Upper lobe of right lung (tissue), 1 donor: ENCODE measurements at regions not wholly inside any gene's neighbourhood (a gene's known extent, or its start where the extent isn't known, plus 50 kb on each side); places are given as distances from the start of the nearest gene placed in this dataset.

ENCODE experiments used
- ATAC-seq: fragments of 200-7000 bp; cut with Tn5 transposase; one replicate; pipeline ENCODE4 v1.9.1; 2020; ENCODE audit warnings: mild to moderate bottlenecking, moderate library complexity
- DNase-seq: peaks from one replicate; pipeline ENCODE4 v3.0.0-alpha.2; 2020
- H3K27ac ChIP-seq: fragments of 200-600 bp; one replicate; pipeline ENCODE4 v1.8.0; 2022
- H3K27me3 ChIP-seq: fragments of 200-600 bp; one replicate; pipeline ENCODE4 v1.8.0; 2022; ENCODE audit warnings: mild to moderate bottlenecking
- H3K36me3 ChIP-seq: fragments of 200-600 bp; one replicate; pipeline ENCODE4 v1.8.0; 2022
- H3K4me1 ChIP-seq: fragments of 200-600 bp; one replicate; pipeline ENCODE4 v1.8.0; 2022
- H3K4me3 ChIP-seq: fragments of 200-600 bp; one replicate; pipeline ENCODE4 v1.8.0; 2022; ENCODE audit warnings: mild to moderate bottlenecking
- H3K9me3 ChIP-seq: fragments of 200-600 bp; one replicate; pipeline ENCODE4 v1.8.0; 2022
- intact Hi-C: fragments of 100-400 bp; cut with DNase I; formaldehyde crosslinking; loops from one replicate; pipeline ENCODE4 v1.11.0; 2022
- TF ChIP-seq, protein P1 (sequence below): fragments of 200-600 bp; IDR thresholded peaks from one replicate; pipeline ENCODE4 v1.8.0; 2022; ENCODE audit warnings: antibody characterized with exemption
- donor health status: DM: no; HTN: yes; CAD: no; lungs with severe emphysema.

DNA sequence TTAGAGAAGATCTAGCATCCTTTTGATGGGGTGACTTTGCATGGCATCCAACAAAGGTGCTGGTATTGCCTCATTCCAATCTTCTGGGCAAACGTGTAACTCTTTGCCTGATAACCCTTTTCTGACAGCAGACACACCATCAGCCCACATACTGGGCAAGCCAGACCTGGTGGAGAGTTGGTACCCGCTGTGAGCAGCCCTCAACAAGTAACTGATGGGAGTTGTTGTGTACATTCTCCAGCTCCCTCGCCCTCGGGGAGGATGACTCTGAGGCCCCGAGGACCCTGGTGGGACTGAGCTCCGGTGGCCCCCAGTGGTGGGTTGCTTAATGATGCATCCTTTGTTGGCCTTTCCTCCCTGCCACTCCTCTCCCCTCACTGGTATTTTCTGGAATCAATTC lies 102.4 kb upstream of the SLC6A11 start:
- no peak for ATAC-seq
- intact Hi-C loops, result no loop called here
- TF ChIP-seq, protein P1, sequence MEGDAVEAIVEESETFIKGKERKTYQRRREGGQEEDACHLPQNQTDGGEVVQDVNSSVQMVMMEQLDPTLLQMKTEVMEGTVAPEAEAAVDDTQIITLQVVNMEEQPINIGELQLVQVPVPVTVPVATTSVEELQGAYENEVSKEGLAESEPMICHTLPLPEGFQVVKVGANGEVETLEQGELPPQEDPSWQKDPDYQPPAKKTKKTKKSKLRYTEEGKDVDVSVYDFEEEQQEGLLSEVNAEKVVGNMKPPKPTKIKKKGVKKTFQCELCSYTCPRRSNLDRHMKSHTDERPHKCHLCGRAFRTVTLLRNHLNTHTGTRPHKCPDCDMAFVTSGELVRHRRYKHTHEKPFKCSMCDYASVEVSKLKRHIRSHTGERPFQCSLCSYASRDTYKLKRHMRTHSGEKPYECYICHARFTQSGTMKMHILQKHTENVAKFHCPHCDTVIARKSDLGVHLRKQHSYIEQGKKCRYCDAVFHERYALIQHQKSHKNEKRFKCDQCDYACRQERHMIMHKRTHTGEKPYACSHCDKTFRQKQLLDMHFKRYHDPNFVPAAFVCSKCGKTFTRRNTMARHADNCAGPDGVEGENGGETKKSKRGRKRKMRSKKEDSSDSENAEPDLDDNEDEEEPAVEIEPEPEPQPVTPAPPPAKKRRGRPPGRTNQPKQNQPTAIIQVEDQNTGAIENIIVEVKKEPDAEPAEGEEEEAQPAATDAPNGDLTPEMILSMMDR, result no peak
- Histone ChIP-seq H3K4me3 (no peak overlapping the region), H3K4me1 (no peaks in the 10 kb centered on the region), H3K36me3 (no peaks in the 10 kb centered on the region), H3K27ac (no peak overlapping the region), H3K9me3 (no peaks in the 10 kb centered on the region), H3K27me3 (peaks cover 11% of the 10 kb centered on the region)
- no peak for DNase-seq

DNA sequence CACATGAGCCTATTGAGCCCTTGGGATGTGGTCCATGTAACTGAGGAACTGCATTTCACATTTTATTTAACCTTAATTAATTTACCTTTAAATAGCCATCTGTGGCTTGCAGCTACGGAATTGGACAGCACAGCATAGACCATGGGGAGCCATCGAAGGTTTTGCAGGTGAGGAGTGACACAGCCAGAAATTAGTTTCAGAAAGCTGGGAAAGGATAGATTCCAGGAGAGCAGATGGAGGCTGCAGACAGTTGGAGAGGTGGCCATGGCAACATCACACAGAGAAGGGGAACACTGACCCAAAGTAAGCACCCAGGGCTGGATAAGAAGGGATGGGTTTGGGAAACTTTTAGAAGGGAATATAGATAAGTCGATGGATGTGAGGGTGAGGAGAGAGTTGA lies 100.1 kb upstream of the SLC6A11 start:
- TF ChIP-seq, protein P1, result no peak
- H3K27me3 ChIP-seq, result no peaks in the 10 kb centered on the region
- intact Hi-C loops, result no loop called here
- ATAC-seq, result no peak
- no peak overlapping the region for H3K27ac ChIP-seq
- no peaks in the 10 kb centered on the region for H3K36me3 ChIP-seq
- H3K4me3 ChIP-seq, result no peak overlapping the region
- H3K9me3 ChIP-seq, result no peaks in the 10 kb centered on the region
- no peaks in the 10 kb centered on the region for H3K4me1 ChIP-seq
- no peak for DNase-seq

DNA sequence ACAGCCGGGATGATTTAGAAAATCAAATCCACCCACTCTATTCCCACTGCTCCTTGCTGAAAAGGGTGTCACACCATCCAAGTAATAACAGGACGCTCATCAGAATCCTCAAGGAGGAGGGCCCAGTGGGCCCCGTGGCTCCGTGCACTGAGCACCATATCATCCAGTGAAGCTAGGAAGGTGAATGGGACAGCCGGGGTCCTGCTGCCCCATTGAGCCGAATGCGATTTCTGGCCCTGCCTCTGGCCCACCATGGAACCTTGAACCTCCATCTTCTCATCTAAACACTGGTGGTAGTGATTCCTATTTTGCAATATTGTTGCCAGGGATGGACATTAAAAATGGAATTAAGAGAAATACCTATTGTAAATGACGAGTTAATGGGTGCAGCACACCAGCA lies 99.1 kb upstream of the SLC6A11 start:
- no peaks in the 10 kb centered on the region for H3K9me3 ChIP-seq
- TF ChIP-seq, protein P1, result no peak
- H3K4me1 ChIP-seq, result no peaks in the 10 kb centered on the region
- H3K27ac ChIP-seq, result no peak overlapping the region
- DNase-seq (no peak), ATAC-seq (no peak)
- H3K36me3 ChIP-seq, result no peaks in the 10 kb centered on the region
- H3K4me3 ChIP-seq, result no peak overlapping the region
- intact Hi-C loops, result no loop called here
- no peaks in the 10 kb centered on the region for H3K27me3 ChIP-seq

DNA sequence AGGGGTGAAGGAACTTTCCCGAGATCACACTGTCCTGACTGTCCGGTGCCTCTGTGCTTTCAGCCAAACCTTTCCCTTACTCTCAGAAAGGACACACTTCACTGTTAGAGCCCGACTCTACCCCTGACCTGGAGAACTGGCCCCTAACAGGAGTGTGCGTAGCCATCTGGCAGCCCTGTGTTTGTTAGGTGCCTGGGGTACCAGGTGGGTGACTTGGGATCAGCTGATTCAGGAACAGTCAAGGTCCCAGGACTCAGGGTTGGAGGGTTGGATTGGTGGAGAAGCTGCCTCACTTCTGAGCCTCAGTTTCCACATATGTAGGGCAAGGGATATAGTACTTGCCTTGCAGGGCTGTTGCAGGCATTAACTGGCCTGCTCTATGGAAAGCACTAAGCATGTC lies 98.3 kb upstream of the SLC6A11 start:
- TF ChIP-seq, protein P1, result no peak
- DNase-seq, result no peak
- intact Hi-C loops, result no loop called here

DNA sequence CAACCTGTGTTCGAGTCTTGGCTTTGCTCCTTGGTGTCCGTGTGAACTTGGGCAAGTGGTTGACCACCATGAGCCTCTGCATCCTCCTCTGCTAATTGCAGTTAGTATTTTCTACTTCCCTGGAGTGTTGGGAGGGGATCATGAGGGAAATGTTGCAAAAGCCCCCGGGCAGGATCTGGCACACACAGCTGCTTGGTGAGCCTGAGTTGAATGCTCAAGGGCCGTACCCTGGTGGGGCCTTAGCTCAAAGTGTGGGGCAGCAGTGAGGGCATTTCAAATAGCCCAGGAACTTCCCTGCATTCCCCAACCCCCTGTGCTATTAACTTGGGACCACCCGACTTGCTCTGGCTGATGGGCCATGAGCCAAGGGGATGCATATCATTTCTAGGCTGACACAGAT lies 94.9 kb upstream of the SLC6A11 start:
- H3K27me3 ChIP-seq, result no peaks in the 10 kb centered on the region
- intact Hi-C loops, result no loop called here
- no peaks in the 10 kb centered on the region for H3K36me3 ChIP-seq
- no peak for ATAC-seq
- no peaks in the 10 kb centered on the region for H3K9me3 ChIP-seq
- H3K27ac ChIP-seq, result no peak overlapping the region
- no peak overlapping the region for H3K4me3 ChIP-seq
- TF ChIP-seq, protein P1, result no peak
- DNase-seq, result no peak
- H3K4me1 ChIP-seq, result no peaks in the 10 kb centered on the region

More for the DNA sequence above, 98.3 kb upstream of the SLC6A11 start:
- ATAC-seq, result no peak
- no peak overlapping the region for H3K27ac ChIP-seq
- no peaks in the 10 kb centered on the region for H3K27me3 ChIP-seq
- no peak overlapping the region for H3K4me3 ChIP-seq
- H3K36me3 ChIP-seq, result no peaks in the 10 kb centered on the region
- H3K4me1 ChIP-seq, result no peaks in the 10 kb centered on the region
- no peaks in the 10 kb centered on the region for H3K9me3 ChIP-seq

DNA sequence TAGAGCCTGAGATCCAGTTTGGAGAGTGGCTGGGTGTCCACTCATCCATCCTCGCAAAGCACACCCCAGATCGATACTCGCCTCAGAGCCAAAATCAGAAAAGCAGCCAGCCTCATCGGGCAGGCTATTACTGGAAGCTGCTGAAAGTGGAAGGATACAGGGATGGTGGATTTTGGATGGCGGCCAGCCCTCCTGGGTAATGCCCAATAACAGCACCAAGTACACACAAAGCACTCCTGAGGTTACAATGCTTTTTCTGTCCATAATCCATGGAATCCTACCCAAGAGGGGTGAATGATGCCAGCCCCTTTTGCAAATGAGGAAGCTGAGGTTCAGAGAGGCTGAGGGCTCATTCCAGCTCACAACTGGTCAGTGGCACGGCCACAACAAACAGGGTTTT lies 93.1 kb upstream of the SLC6A11 start:
- Histone ChIP-seq H3K4me3 (no peak overlapping the region), H3K4me1 (no peaks in the 10 kb centered on the region), H3K27ac (no peak overlapping the region), H3K36me3 (no peaks in the 10 kb centered on the region), H3K9me3 (no peaks in the 10 kb centered on the region), H3K27me3 (no peaks in the 10 kb centered on the region)
- intact Hi-C loops, result no loop called here
- DNase-seq (no peak), ATAC-seq (no peak)
- TF ChIP-seq, protein P1, result no peak
